GM12801 (cell line): ENCODE measurements at regions not wholly inside any gene's neighbourhood (a gene's known extent, or its start where the extent isn't known, plus 50 kb on each side); places are given as distances from the start of the nearest gene placed in this dataset.

Experiments used
- CTCF ChIP-seq: IDR thresholded peaks from one replicate; pipeline ENCODE4 v1.5.1; 2011; ENCODE audit warnings: control low read depth; ENCODE audit not compliant: insufficient read length; ENCODE audit errors: extremely low read depth

GRCh38 chr4:43709443-43709842 is 739.2 kb downstream of the KCTD8 start:
- no peak for TF ChIP-seq CTCF

GRCh38 chr4:43716721-43717395 is 731.8 kb downstream of the KCTD8 start:
- TF ChIP-seq CTCF = no peak

- no peak for TF ChIP-seq CTCF
These were observed 730.2 kb downstream of the KCTD8 start for GRCh38 chr4:43718369-43718768.

- no peak for TF ChIP-seq CTCF
These were observed 715.7 kb downstream of the KCTD8 start for GRCh38 chr4:43732829-43733426.

GRCh38 chr4:43742083-43742482 is 706.5 kb downstream of the KCTD8 start:
- TF ChIP-seq CTCF = no peak

- no peak for TF ChIP-seq CTCF
These were observed 694.0 kb downstream of the KCTD8 start for GRCh38 chr4:43754566-43754965.

- TF ChIP-seq CTCF = no peak
These were observed 691.5 kb downstream of the KCTD8 start for GRCh38 chr4:43757147-43757546.
